ENCODE measurements at regions not wholly inside any gene's neighbourhood (a gene's known extent, or its start where the extent isn't known, plus 50 kb on each side); places are given as distances from the start of the nearest gene placed in this dataset.

DNA sequence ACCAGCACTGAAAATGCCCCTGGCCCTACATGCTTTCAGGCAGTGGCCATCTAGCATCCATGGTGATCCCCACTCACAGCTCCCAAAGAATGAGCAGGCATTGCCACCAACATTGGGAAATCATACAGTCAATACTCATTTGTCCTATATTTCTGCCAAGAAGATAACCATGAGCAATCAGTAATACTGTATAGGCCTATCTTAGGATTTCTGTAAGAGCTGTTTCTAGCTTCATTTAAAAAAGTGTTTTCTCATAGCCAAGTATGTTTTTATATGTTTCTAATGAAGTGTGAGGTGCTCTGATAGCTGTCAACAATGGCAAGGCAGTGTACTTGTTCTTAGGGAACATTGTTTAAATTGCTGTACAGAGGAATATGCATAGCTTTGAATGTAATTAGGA, 428.7 kb downstream of the FGF9 start:
- TF ChIP-seq CTCF (conservative IDR thresholded peaks at IDR 0.05; ENCODE audit: low read depth in 2 of 2) (no peak), ZNF331 (CRISPR knock-in tag; IDR thresholded peaks at IDR 0.05; ENCODE audit: low read depth) (no peak), ETS1 (IDR thresholded peaks at IDR 0.05) (no peak), EZH2 (IDR thresholded peaks at IDR 0.05; ENCODE audit: low read depth, unreplicated experiment) (no peak), JUNB (IDR thresholded peaks at IDR 0.05; ENCODE audit: unreplicated experiment) (no peak), EZH2phosphoT487 (IDR thresholded peaks at IDR 0.05; ENCODE audit: unreplicated experiment) (no peak), CREB1 (CRISPR knock-in tag; IDR thresholded peaks at IDR 0.05; ENCODE audit: low read depth) (no peak), POLR2AphosphoS5 (IDR thresholded peaks at IDR 0.05; ENCODE audit: low read depth) (no peak), NANOG (IDR thresholded peaks at IDR 0.05; ENCODE audit: borderline replicate concordance) (no peak), STAT1 (IDR thresholded peaks at IDR 0.05; ENCODE audit: unreplicated experiment) (no peak), ZNF462 (CRISPR knock-in tag; IDR thresholded peaks at IDR 0.05) (no peak), ZNF114 (CRISPR knock-in tag; IDR thresholded peaks at IDR 0.05) (no peak)
- TF ChIP-seq, protein P1, sequence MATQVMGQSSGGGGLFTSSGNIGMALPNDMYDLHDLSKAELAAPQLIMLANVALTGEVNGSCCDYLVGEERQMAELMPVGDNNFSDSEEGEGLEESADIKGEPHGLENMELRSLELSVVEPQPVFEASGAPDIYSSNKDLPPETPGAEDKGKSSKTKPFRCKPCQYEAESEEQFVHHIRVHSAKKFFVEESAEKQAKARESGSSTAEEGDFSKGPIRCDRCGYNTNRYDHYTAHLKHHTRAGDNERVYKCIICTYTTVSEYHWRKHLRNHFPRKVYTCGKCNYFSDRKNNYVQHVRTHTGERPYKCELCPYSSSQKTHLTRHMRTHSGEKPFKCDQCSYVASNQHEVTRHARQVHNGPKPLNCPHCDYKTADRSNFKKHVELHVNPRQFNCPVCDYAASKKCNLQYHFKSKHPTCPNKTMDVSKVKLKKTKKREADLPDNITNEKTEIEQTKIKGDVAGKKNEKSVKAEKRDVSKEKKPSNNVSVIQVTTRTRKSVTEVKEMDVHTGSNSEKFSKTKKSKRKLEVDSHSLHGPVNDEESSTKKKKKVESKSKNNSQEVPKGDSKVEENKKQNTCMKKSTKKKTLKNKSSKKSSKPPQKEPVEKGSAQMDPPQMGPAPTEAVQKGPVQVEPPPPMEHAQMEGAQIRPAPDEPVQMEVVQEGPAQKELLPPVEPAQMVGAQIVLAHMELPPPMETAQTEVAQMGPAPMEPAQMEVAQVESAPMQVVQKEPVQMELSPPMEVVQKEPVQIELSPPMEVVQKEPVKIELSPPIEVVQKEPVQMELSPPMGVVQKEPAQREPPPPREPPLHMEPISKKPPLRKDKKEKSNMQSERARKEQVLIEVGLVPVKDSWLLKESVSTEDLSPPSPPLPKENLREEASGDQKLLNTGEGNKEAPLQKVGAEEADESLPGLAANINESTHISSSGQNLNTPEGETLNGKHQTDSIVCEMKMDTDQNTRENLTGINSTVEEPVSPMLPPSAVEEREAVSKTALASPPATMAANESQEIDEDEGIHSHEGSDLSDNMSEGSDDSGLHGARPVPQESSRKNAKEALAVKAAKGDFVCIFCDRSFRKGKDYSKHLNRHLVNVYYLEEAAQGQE (IDR thresholded peaks at IDR 0.05; ENCODE audit: unreplicated experiment) = no peak

All from GM23338 (cell line).